Left lobe of liver (tissue), 2 donors: ENCODE measurements at regions not wholly inside any gene's neighbourhood (a gene's known extent, or its start where the extent isn't known, plus 50 kb on each side); places are given as distances from the start of the nearest gene placed in this dataset.

Experiments
- ATAC-seq: fragments of 200-7000 bp; cut with Tn5 transposase; one replicate; pipeline ENCODE4 v1.9.1; 2020; ENCODE audit warnings: mild to moderate bottlenecking, moderate library complexity
- DNase-seq: peaks from one replicate; pipeline ENCODE4 v3.0.0-alpha.2; 2020; ENCODE audit warnings: low spot score
- donor health status: DM: no; HTN: no; CAD: no; lungs with moderate emphysema.
- donor health status: DM: no; HTN: yes; CAD: no.

GRCh38 chr13:56909896-56910600 is 230.7 kb upstream of the PRR20A start:
- DNase-seq: no peak

GRCh38 chr13:56917966-56918365 is 222.8 kb upstream of the PRR20A start:
- ATAC-seq (no peak), DNase-seq (no peak)

More at GRCh38 chr13:56909896-56910600, 230.7 kb upstream of the PRR20A start:
- no peak for ATAC-seq

- DNase-seq: no peak
- ATAC-seq: no peak
Measured at GRCh38 chr13:56923626-56924140, 217.0 kb upstream of the PRR20A start.

GRCh38 chr13:56924401-56924800 is 216.3 kb upstream of the PRR20A start:
- DNase-seq (no peak), ATAC-seq (no peak)

- no peak for ATAC-seq
- DNase-seq: no peak
Measured at GRCh38 chr13:56932104-56932503, 208.6 kb upstream of the PRR20A start.

DNA sequence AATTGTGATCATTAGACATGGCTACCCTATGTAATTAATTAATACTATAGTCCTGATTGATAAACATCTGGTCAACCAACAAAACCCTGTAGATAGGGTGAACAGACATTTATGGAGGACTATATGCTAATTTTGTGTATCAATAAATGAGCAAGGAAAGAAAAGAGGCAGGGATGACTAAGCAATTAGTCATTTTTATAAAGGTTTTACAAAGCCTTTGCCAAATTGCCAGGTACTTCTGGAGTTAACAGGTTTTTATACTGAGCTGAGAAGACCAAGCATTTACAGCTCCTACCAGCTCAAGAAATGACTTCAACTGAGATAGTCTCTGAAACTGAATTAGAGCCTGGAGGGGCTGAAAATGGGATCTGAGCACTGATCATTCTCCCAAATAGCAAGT is 186.8 kb upstream of the PRR20A start:
- no peak for DNase-seq
- no peak for ATAC-seq

- no peak for DNase-seq
- ATAC-seq: no peak
Measured at GRCh38 chr13:56975647-56976046, 165.1 kb upstream of the PRR20A start.

- DNase-seq (no peak), ATAC-seq (no peak)
Measured at GRCh38 chr13:56980856-56981255, 159.9 kb upstream of the PRR20A start.

DNA sequence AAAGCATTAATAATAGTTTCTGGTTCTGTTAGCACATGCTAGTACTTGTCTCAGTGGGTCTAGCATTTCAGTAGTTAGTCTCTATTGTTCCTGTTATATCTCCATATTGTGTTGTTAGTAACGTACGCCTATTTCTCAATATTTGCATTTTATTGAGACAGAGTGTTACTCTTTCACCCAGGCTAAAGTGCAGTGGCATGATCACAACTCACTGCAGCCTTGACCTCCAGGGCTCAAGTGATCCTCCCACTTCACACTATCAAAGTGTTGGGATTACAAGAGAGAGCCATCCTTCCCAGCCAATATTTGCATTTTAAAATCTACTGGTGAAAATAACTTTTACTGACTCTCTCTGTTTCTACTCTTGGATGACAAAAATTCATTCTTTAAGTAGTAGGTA is 154.6 kb upstream of the PRR20A start:
- ATAC-seq: peak; percentile 76
- peak; percentile 45 for DNase-seq

- no peak for DNase-seq
- ATAC-seq: no peak
Measured at GRCh38 chr13:56988543-56988942, 152.2 kb upstream of the PRR20A start.

DNA sequence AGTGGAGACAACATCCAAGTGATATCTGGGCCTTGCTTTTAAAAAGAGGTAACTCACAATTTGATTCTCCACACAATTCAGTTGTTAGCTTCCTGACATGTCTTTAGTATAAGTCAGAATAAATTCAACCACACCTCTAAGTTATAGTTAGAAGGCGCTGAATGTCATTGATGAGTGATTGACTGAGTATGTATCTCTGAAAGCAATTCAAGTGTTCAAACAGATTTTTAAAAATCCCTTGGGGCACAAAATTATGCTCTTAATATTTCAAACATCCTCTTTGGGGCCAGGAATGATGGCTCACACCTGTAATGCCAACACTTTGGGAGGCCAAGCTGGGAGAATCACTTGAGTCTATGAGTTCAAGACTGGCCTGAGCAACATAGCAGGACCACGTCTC is 137.0 kb upstream of the PRR20A start:
- ATAC-seq: no peak
- no peak for DNase-seq

GRCh38 chr13:57017357-57017756 is 123.4 kb upstream of the PRR20A start:
- no peak for DNase-seq
- ATAC-seq: peak; percentile 80

GRCh38 chr13:57018915-57019314 is 121.8 kb upstream of the PRR20A start:
- ATAC-seq (no peak), DNase-seq (no peak)

DNA sequence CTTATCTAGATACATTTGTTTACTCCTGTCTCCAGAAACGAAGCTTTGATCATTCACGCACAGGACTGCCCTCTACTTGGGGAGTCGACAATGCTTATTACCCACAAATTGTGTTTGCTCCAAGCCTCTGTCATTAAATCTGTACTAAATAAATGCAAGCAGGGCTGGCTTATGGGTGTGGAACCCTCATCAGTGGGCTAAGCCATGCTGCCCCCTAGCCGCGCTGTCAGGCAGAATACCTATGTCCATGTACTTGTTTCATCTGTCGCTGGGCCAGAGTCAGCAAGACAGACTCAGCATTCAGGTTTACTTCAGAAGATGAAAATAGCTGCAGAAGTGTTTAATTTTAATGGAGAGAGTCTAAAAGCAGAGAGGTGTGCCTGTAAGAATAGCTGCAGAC is 110.0 kb upstream of the PRR20A start:
- no peak for ATAC-seq

DNA sequence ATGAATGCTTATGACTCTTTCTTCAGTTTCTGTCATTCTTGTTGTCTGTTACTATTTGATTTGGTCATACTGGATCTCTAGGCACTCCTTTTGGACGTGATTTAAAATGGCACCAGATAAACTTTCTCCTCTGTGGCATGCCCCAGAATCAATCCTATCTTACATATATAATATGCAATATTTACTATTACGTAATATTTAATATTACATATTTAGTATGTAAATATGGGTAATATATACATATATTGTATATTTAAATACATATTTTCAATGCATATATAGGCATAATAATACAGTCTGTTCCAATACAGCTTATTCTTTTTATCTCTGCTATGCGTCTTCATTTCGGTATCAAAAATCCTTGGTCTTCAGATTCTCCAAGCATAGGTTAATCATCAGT is 104.4 kb upstream of the PRR20A start:
- no peak for ATAC-seq
- DNase-seq: no peak

More for the DNA sequence above, 110.0 kb upstream of the PRR20A start:
- no peak for DNase-seq

GRCh38 chr13:57044910-57045309 is 95.8 kb upstream of the PRR20A start:
- DNase-seq (no peak), ATAC-seq (no peak)

DNA sequence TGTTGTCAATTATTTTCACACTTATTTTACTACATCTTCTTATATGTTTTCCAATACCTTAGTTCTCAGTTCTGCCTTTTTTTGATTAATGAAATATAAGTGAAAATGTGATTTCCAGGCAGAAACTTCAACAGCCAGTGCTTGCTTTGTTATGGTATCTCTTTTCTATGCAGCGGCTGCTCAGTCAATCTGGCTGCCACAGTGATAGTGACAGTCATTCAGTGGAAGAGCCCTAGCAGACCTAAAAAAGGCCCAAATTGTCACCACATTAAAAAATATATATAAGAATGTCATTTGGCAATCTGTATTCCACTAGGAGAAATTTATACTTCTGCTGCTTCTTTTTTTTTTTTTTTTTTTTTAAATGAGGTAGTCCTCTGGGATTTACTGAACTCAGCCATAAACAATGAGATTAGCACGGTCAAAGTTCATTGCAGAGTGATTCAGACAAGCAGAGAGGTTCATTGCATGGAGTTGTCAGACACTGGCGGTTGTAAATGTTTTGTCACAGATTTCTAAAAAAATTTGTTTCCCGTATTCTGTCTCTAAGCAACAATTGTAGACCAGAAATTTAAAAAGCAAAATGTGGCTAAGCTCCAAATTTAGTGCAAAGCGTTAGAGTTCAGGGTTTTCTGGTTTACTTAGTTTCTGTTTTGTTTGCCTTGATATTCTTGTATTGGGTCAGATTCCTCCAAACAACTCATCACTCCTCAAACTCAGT is 94.7 kb upstream of the PRR20A start:
- peak; percentile 98 for ATAC-seq
- DNase-seq: no peak

DNA sequence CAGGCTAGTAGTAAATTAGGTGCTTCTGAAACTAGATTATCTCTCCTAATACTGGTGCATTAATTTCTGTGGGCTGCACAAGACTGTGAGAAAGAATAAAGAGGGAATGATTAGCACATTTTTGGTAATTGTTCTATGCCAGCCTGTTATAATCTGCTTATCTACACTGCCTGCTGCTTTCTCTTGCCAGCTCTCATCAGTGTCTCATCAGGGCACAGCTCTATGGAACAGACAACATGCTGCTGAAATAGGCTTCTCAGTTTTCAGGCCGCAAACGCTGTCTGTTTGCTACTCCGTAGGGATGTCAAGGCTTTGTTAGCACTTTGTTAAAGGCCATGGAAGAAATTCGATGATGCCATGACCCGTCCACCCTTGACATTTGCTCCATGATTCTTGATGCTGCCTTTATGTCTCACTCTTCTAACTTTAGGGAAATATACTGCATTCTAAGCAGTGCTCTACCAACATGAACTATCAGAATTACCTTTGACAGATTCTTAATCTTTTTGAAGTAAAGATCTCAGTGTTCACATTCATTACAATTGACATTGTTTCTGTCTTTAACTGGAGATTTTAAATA is 84.0 kb upstream of the PRR20A start:
- DNase-seq (no peak), ATAC-seq (no peak)

- ATAC-seq (peak; percentile 68), DNase-seq (no peak)
Measured at GRCh38 chr13:57063007-57063406, 77.7 kb upstream of the PRR20A start.

DNA sequence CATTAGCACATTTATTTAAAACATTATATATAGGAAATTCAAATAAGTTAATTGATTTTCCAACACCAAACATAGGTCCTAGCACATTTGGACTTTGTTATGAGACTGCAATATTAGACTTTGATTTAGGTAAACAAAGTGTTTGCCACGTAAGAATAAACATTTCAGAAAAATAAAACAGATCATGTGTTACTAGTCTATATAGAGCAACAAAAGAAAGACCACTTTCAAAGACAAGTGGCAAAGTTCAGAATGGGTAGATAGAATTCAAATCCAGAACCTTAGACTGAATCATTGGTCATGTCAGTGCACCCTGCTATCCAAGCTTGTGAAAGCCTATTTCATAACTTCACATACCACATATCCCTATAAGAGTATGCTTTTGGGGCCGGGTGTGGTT is 66.7 kb upstream of the PRR20A start:
- DNase-seq (no peak), ATAC-seq (peak; percentile 76)

GRCh38 chr13:57075588-57075987 is 65.1 kb upstream of the PRR20A start:
- peak; percentile 73 for ATAC-seq
- DNase-seq: no peak

GRCh38 chr13:57087006-57087405 is 53.7 kb upstream of the PRR20A start:
- DNase-seq (no peak), ATAC-seq (peak; percentile 84)
